ENCODE measurements at regions not wholly inside any gene's neighbourhood (a gene's known extent, or its start where the extent isn't known, plus 50 kb on each side); places are given as distances from the start of the nearest gene placed in this dataset.
A peak's percentile ranks its signal among the peaks of the same experiment; 100 is the strongest.

- TF ChIP-seq CTCF (IDR thresholded peaks at IDR 0.05) (peak; percentile 39 to 61 (median 50)), POLR2A (IDR thresholded peaks at IDR 0.05) (no peak)
These were observed 178.4 kb downstream of the FGF9 start for GRCh38 chr13:21849323-21849722.
